Heart left ventricle (tissue), 13 donors: ENCODE measurements at regions not wholly inside any gene's neighbourhood (a gene's known extent, or its start where the extent isn't known, plus 50 kb on each side); places are given as distances from the start of the nearest gene placed in this dataset.

Source experiments
- POLR2A ChIP-seq, 2 donors: fragments of 450-650 bp; IDR thresholded peaks; one replicate each; pipeline ENCODE4 v1.6.1; 2017; ENCODE audit warnings: antibody characterized with exemption in 2 of 2, mild to moderate bottlenecking in 2 of 2, moderate library complexity in 2 of 2
- TF ChIP-seq, protein P1 (sequence below), 12 donors: fragments of 200-600 bp; sonication (generic) in 4 of 12; IDR thresholded peaks; one replicate each; pipeline versions ENCODE4 v1.5.0 to v1.8.0; 2018 to 2022; ENCODE audit warnings: antibody characterized with exemption in 12 of 12, mild to moderate bottlenecking in 5 of 12
- donor health status: ischemic (EF 13 %, LVEDD 7.1; RV severe dilation, severe dysfunction).
- donor health status: DM: no; HTN: yes; CAD: no.
- donor health status: DM: no; HTN: no; CAD: no.
- donor health status: ischemic (EF 25% LVEDD 6.9; RV normal size, moderate dysfunction).
- donor health status: ischemic (EF 25% LVEDD 5.7; RV mildly dilated, moderate dysfunction).
- donor health status: ischemic (EF 35%, LVEDD 5.7; RV mildly dilated, moderate dysfunction).
- donor health status: nonischemic (EF 11% LVEDD 7.7; RV severe dilation, severe dysfunction).
- donor health status: DM: yes; HTN: yes; CAD: no.
- donor health status: PGD.
- donor health status: ischemic (EF 29% LVEDD 5.4; RV normal size, mild dysfunction).
- donor health status: nonischemic (EF 23%, LVEDD 6.1; RV moderate dilation, normal function).

DNA sequence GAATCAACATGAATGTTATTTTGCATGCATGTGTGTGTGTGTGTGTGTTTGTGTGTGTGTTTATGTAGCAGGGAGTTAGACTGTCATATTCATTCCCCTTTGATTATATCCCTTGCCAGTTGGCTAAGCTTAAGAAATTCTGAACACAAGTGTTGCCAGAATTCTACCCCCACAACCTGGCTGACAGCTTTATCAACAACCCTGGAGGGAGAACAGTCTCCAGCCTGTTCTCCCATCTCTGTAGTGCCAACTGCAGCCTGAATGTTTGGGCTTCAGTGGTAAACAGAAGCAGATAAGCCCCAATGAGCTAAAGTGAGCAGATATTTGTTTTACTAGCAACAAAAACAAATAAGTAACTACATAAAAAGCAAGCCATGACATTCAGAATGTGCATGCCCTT, 162.6 kb upstream of the ABI3BP start:
- no peak for TF ChIP-seq POLR2A (IDR thresholded peaks at IDR 0.05)
- TF ChIP-seq, protein P1, sequence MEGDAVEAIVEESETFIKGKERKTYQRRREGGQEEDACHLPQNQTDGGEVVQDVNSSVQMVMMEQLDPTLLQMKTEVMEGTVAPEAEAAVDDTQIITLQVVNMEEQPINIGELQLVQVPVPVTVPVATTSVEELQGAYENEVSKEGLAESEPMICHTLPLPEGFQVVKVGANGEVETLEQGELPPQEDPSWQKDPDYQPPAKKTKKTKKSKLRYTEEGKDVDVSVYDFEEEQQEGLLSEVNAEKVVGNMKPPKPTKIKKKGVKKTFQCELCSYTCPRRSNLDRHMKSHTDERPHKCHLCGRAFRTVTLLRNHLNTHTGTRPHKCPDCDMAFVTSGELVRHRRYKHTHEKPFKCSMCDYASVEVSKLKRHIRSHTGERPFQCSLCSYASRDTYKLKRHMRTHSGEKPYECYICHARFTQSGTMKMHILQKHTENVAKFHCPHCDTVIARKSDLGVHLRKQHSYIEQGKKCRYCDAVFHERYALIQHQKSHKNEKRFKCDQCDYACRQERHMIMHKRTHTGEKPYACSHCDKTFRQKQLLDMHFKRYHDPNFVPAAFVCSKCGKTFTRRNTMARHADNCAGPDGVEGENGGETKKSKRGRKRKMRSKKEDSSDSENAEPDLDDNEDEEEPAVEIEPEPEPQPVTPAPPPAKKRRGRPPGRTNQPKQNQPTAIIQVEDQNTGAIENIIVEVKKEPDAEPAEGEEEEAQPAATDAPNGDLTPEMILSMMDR (IDR thresholded peaks at IDR 0.05), result no peak
